ENCODE measurements at regions not wholly inside any gene's neighbourhood (a gene's known extent, or its start where the extent isn't known, plus 50 kb on each side); places are given as distances from the start of the nearest gene placed in this dataset.

GRCh38 chr7:16098058-16098457 is 323.3 kb downstream of the CRPPA start:
- DNase-seq (no peak), ATAC-seq (no peak)
- no peak overlapping the region for H3K4me3 Mint-ChIP-seq
- no peaks in the 10 kb centered on the region for H3K4me1 Mint-ChIP-seq (ENCODE audit: low read depth)
- TF ChIP-seq CTCF (IDR thresholded peaks at IDR 0.05): no peak
- ChIA-PET POLR2A (no interaction called here), CTCF (interaction anchor here (1.0 to 1.6 kb wide), 3 partner anchors 17 to 38 kb away, joined by 4 to 5 read pairs (median 4); no protein-coding TSS in a partner anchor)
- peaks cover 6% of the 10 kb centered on the region for H3K9me3 Mint-ChIP-seq
- intact Hi-C loops (cut with micrococcal nuclease): loop anchor here (10.0 kb wide), 1 partner anchor 327 kb away; the partner anchor contains the start of gene CRPPA
- H3K27ac Mint-ChIP-seq: no peak overlapping the region
- no peaks in the 10 kb centered on the region for H3K27me3 Mint-ChIP-seq
- no peaks in the 10 kb centered on the region for H3K36me3 Mint-ChIP-seq (ENCODE audit: low read depth)

- ATAC-seq (no peak), DNase-seq (no peak)
- Mint-ChIP-seq H3K36me3 (ENCODE audit: low read depth) (no peaks in the 10 kb centered on the region), H3K4me3 (no peak overlapping the region), H3K9me3 (no peaks in the 10 kb centered on the region), H3K4me1 (ENCODE audit: low read depth) (no peaks in the 10 kb centered on the region), H3K27me3 (no peaks in the 10 kb centered on the region), H3K27ac (no peak overlapping the region)
- intact Hi-C loops (cut with micrococcal nuclease): loop anchor here (10.0 kb wide), 1 partner anchor 329 kb away; the partner anchor contains the start of gene CRPPA
- POLR2A ChIA-PET: interaction anchor here (0.5 kb wide), 1 partner anchor 17 kb away, joined by 6 read pairs; no protein-coding TSS in a partner anchor
- no peak for TF ChIP-seq CTCF (IDR thresholded peaks at IDR 0.05)
- CTCF ChIA-PET: interaction anchor here (1.4 kb wide), 1 partner anchor 470 kb away, joined by 7 read pairs; no protein-coding TSS in a partner anchor
These were observed 326.0 kb downstream of the CRPPA start for GRCh38 chr7:16095171-16095950.

GRCh38 chr7:16094651-16095050 is 326.7 kb downstream of the CRPPA start:
- no peak for TF ChIP-seq CTCF (IDR thresholded peaks at IDR 0.05)
- ChIA-PET CTCF (interaction anchor here (1.4 kb wide), 1 partner anchor 470 kb away, joined by 7 read pairs; no protein-coding TSS in a partner anchor), POLR2A (no interaction called here)
- no peaks in the 10 kb centered on the region for H3K36me3 Mint-ChIP-seq (ENCODE audit: low read depth)
- DNase-seq (no peak), ATAC-seq (no peak)
- no peaks in the 10 kb centered on the region for H3K9me3 Mint-ChIP-seq
- H3K4me3 Mint-ChIP-seq: no peak overlapping the region
- H3K27me3 Mint-ChIP-seq: no peaks in the 10 kb centered on the region
- H3K27ac Mint-ChIP-seq: no peak overlapping the region
- H3K4me1 Mint-ChIP-seq (ENCODE audit: low read depth): no peaks in the 10 kb centered on the region
- intact Hi-C loops (cut with micrococcal nuclease): loop anchor here (10.0 kb wide), 1 partner anchor 330 kb away; the partner anchor contains the start of gene CRPPA

GRCh38 chr7:16092711-16093110 is 328.6 kb downstream of the CRPPA start:
- Mint-ChIP-seq H3K9me3 (no peaks in the 10 kb centered on the region), H3K4me1 (ENCODE audit: low read depth) (no peaks in the 10 kb centered on the region), H3K4me3 (no peak overlapping the region), H3K36me3 (ENCODE audit: low read depth) (no peaks in the 10 kb centered on the region), H3K27ac (no peak overlapping the region), H3K27me3 (no peaks in the 10 kb centered on the region)
- no peak for TF ChIP-seq CTCF (IDR thresholded peaks at IDR 0.05)
- intact Hi-C loops (cut with micrococcal nuclease): loop anchor here (10.0 kb wide), 1 partner anchor 332 kb away; the partner anchor contains the start of gene CRPPA
- POLR2A ChIA-PET: no interaction called here
- DNase-seq (no peak), ATAC-seq (no peak)
- CTCF ChIA-PET: interaction anchor here (1.5 kb wide), 1 partner anchor 472 kb away, joined by 4 read pairs; no protein-coding TSS in a partner anchor
